ENCODE measurements at regions not wholly inside any gene's neighbourhood (a gene's known extent, or its start where the extent isn't known, plus 50 kb on each side); places are given as distances from the start of the nearest gene placed in this dataset.

DNA sequence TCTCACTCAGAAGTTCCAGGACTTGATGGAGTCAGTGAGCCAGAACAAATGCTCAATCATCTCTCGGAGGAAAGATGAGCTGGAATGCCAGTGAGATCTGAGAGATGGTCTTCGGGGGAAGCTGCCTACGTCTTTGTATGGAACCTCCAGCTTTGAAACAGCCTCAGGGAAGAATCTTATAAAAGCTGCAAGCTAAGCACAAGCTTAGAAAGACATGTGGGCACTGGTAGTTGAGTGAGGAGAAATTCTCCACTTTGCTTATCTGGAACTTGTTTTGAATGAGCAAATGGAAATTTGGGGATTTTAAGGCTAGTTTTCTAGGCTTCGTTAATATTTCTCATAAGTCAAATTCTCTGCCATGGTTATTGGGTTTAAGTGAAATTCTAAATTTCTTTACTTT, 594.4 kb downstream of the QKI start:
- H4K91ac ChIP-seq (ENCODE audit: insufficient read depth, low read depth, low read length), result no peak overlapping the region
- H3K4ac ChIP-seq (ENCODE audit: low read depth, low read length), result no peak overlapping the region
- no TSS peak for BruUV-seq (replicated peaks)

More for the DNA sequence above, 594.4 kb downstream of the QKI start:
- no peaks in the 10 kb centered on the region for H3K27me3 ChIP-seq (ENCODE audit: control insufficient read depth, insufficient read depth, low read length)
- H3K9ac ChIP-seq (ENCODE audit: low read depth, low read length), result no peak overlapping the region
- H3K4me1 ChIP-seq (ENCODE audit: control insufficient read depth, insufficient read depth, low read length), result no peaks in the 10 kb centered on the region
- H2BK5ac ChIP-seq (ENCODE audit: low read depth, low read length, poor library complexity, severe bottlenecking), result no peak overlapping the region
- H3K23ac ChIP-seq (ENCODE audit: low read depth, low read length), result no peak overlapping the region
- H4K8ac ChIP-seq (ENCODE audit: low read depth in 2 of 2, low read length in 2 of 2), result no peak overlapping the region
- ATAC-seq (ENCODE audit: low read depth) (no peak), DNase-seq (no peak)
- no peak for TF ChIP-seq RCOR1 (IDR thresholded peaks at IDR 0.05; ENCODE audit: insufficient replicate concordance, low read length)
- no peak for TF ChIP-seq BHLHE40 (IDR thresholded peaks at IDR 0.05; ENCODE audit: low read depth, low read length)
- no peak for TF ChIP-seq MXI1 (IDR thresholded peaks at IDR 0.05; ENCODE audit: borderline replicate concordance, low read depth, low read length)
- TF ChIP-seq MAZ (IDR thresholded peaks at IDR 0.05; ENCODE audit: borderline replicate concordance, low read depth, low read length), result no peak
- TF ChIP-seq FOS (IDR thresholded peaks at IDR 0.05; ENCODE audit: low read depth, low read length), result no peak
- TF ChIP-seq, protein P1, sequence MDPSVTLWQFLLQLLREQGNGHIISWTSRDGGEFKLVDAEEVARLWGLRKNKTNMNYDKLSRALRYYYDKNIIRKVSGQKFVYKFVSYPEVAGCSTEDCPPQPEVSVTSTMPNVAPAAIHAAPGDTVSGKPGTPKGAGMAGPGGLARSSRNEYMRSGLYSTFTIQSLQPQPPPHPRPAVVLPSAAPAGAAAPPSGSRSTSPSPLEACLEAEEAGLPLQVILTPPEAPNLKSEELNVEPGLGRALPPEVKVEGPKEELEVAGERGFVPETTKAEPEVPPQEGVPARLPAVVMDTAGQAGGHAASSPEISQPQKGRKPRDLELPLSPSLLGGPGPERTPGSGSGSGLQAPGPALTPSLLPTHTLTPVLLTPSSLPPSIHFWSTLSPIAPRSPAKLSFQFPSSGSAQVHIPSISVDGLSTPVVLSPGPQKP (IDR thresholded peaks at IDR 0.05; ENCODE audit: borderline replicate concordance, low read depth, low read length), result no peak
- TF ChIP-seq, protein P2, sequence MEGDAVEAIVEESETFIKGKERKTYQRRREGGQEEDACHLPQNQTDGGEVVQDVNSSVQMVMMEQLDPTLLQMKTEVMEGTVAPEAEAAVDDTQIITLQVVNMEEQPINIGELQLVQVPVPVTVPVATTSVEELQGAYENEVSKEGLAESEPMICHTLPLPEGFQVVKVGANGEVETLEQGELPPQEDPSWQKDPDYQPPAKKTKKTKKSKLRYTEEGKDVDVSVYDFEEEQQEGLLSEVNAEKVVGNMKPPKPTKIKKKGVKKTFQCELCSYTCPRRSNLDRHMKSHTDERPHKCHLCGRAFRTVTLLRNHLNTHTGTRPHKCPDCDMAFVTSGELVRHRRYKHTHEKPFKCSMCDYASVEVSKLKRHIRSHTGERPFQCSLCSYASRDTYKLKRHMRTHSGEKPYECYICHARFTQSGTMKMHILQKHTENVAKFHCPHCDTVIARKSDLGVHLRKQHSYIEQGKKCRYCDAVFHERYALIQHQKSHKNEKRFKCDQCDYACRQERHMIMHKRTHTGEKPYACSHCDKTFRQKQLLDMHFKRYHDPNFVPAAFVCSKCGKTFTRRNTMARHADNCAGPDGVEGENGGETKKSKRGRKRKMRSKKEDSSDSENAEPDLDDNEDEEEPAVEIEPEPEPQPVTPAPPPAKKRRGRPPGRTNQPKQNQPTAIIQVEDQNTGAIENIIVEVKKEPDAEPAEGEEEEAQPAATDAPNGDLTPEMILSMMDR (conservative IDR thresholded peaks at IDR 0.05; ENCODE audit: low read depth, low read length), result no peak
- no peak for TF ChIP-seq MAFK (IDR thresholded peaks at IDR 0.05; ENCODE audit: low read depth, low read length)
- TF ChIP-seq CHD1 (IDR thresholded peaks at IDR 0.05; ENCODE audit: low read depth, low read length), result no peak
- no peak overlapping the region for H3K27ac ChIP-seq (ENCODE audit: insufficient read depth, low read length)
- H4K5ac ChIP-seq (ENCODE audit: low read depth, low read length), result no peak overlapping the region
- no peaks in the 10 kb centered on the region for H3K36me3 ChIP-seq (ENCODE audit: control insufficient read depth, insufficient read depth, low read length)
- H2AK9ac ChIP-seq (replicated peaks; ENCODE audit: low read depth, low read length, poor library complexity), result no peak overlapping the region
- no peaks in the 10 kb centered on the region for H4K20me1 ChIP-seq (ENCODE audit: insufficient read depth, low read length)
- no peak overlapping the region for H2BK20ac ChIP-seq (ENCODE audit: low read depth, low read length)
- H3K9me3 ChIP-seq (ENCODE audit: control insufficient read depth, insufficient read depth, low read length), result peaks cover 9% of the 10 kb centered on the region
- H2BK15ac ChIP-seq (ENCODE audit: low read depth, low read length), result no peak overlapping the region
- ChIA-PET CTCF (interaction anchor here (0.8 kb wide), 1 partner anchor 470 kb away, joined by 3 read pairs; no protein-coding TSS in a partner anchor), POLR2A (ENCODE audit: unreplicated experiment) (no interaction called here)
- no peak overlapping the region for H3K14ac ChIP-seq (replicated peaks; ENCODE audit: low read depth, low read length)
- in situ Hi-C loops (cut with MboI; ENCODE audit: low sequenced_read_pairs) (no loop called here), intact Hi-C loops (cut with micrococcal nuclease) (no loop called here), dilution Hi-C loops (cut with HindIII; ENCODE audit: low sequenced_read_pairs, unreplicated experiment) (no loop called here)
- no peaks in the 10 kb centered on the region for H3K9me1 ChIP-seq (ENCODE audit: insufficient read depth, low read length)
- no peak overlapping the region for H2AK5ac ChIP-seq (ENCODE audit: low read depth, low read length)
- no CpG with 5 or more reads among the region's 4 CpGs for WGBS, 2 experiments (ENCODE audit: extremely low coverage in 2 of 2, insufficient read length in 1 of 2)
- no peak overlapping the region for H2BK120ac ChIP-seq (ENCODE audit: low read depth, low read length)
- no peak overlapping the region for H3K4me2 ChIP-seq (ENCODE audit: low read depth, low read length)
- no peaks in the 10 kb centered on the region for H3K79me1 ChIP-seq (ENCODE audit: low read depth in 1 of 2, low read length in 2 of 2)
- H3K56ac ChIP-seq (ENCODE audit: extremely low read depth, insufficient read depth, low read length), result no peak overlapping the region
- no peak overlapping the region for H2AFZ ChIP-seq (replicated peaks; ENCODE audit: low read length, poor library complexity)
- H3K18ac ChIP-seq (ENCODE audit: low read depth, low read length), result no peak overlapping the region
- H3K4me3 ChIP-seq (ENCODE audit: insufficient read depth, low read depth, low read length), result no peak overlapping the region

Data from IMR-90 (cell line).